ENCODE measurements at regions not wholly inside any gene's neighbourhood (a gene's known extent, or its start where the extent isn't known, plus 50 kb on each side); places are given as distances from the start of the nearest gene placed in this dataset.

GRCh38 chr10:64288404-64288803 is 767.2 kb downstream of the REEP3 start:
- H3K27ac ChIP-seq (ENCODE audit: low read depth, low read length, poor library complexity, severe bottlenecking) = no peak overlapping the region
- H3K4me2 ChIP-seq (ENCODE audit: low read length) = no peak overlapping the region
- no peak overlapping the region for H3K4me3 ChIP-seq (ENCODE audit: low read depth, low read length, poor library complexity, severe bottlenecking)
- H3K27me3 ChIP-seq (ENCODE audit: insufficient read depth, low read length) = no peaks in the 10 kb centered on the region
- H3K9me2 ChIP-seq (ENCODE audit: low read depth, low read length) = no peaks in the 10 kb centered on the region
- TF ChIP-seq EZH2 (IDR thresholded peaks at IDR 0.05; ENCODE audit: borderline replicate concordance, low read length) (no peak), CTCF (IDR thresholded peaks at IDR 0.05; ENCODE audit: low read length) (no peak)
- H3K9me3 ChIP-seq (ENCODE audit: low read length) = no peaks in the 10 kb centered on the region
- no peaks in the 10 kb centered on the region for H3K79me2 ChIP-seq (ENCODE audit: insufficient read depth, low read length)
- H3K9ac ChIP-seq (ENCODE audit: low read length) = no peak overlapping the region
- H4K20me1 ChIP-seq (ENCODE audit: insufficient read depth, low read length) = no peaks in the 10 kb centered on the region
- H3K36me3 ChIP-seq (ENCODE audit: insufficient read depth, low read length) = no peaks in the 10 kb centered on the region
- H2AFZ ChIP-seq (ENCODE audit: low read length) = no peak overlapping the region
- H3F3A ChIP-seq (ENCODE audit: insufficient read depth, low read length) = no peaks in the 10 kb centered on the region
- no peaks in the 10 kb centered on the region for H3K4me1 ChIP-seq (ENCODE audit: insufficient read depth, low read length, severe bottlenecking)

DNA sequence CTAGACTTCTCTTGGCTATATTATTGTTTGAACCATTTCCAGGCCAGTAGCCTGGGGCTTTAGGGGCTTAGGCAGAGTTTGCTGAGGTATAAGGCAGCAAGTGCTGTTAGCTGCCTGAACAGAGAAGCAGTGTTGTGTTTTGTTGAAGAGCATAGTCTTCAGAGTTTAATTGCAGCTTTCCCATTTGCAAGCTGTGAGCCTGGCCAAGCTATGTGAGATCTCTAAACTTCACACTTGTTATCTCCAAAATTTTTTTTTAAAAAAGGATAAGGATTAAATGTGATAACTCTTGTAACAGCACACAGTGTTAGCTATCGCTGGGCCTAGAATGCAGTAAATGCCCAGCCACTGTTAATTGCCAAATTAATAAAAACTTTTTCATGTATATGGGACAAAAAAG is 782.4 kb downstream of the REEP3 start:
- Histone ChIP-seq H3K9ac (ENCODE audit: low read length) (no peak overlapping the region), H3K79me2 (ENCODE audit: insufficient read depth, low read length) (no peaks in the 10 kb centered on the region), H3K27ac (ENCODE audit: low read depth, low read length, poor library complexity, severe bottlenecking) (no peak overlapping the region), H3K9me2 (ENCODE audit: low read depth, low read length) (no peaks in the 10 kb centered on the region), H3K9me3 (ENCODE audit: low read length) (no peaks in the 10 kb centered on the region), H3K4me2 (ENCODE audit: low read length) (no peak overlapping the region), H3K4me1 (ENCODE audit: insufficient read depth, low read length, severe bottlenecking) (no peaks in the 10 kb centered on the region), H2AFZ (ENCODE audit: low read length) (no peak overlapping the region), H3F3A (ENCODE audit: insufficient read depth, low read length) (no peaks in the 10 kb centered on the region), H3K36me3 (ENCODE audit: insufficient read depth, low read length) (no peaks in the 10 kb centered on the region), H3K4me3 (ENCODE audit: low read depth, low read length, poor library complexity, severe bottlenecking) (no peak overlapping the region), H3K27me3 (ENCODE audit: insufficient read depth, low read length) (no peaks in the 10 kb centered on the region), H4K20me1 (ENCODE audit: insufficient read depth, low read length) (no peaks in the 10 kb centered on the region)
- TF ChIP-seq EZH2 (IDR thresholded peaks at IDR 0.05; ENCODE audit: borderline replicate concordance, low read length) = no peak
- TF ChIP-seq CTCF (IDR thresholded peaks at IDR 0.05; ENCODE audit: low read length) = no peak

GRCh38 chr10:64306729-64307327 is 785.6 kb downstream of the REEP3 start:
- no peak overlapping the region for H3K4me2 ChIP-seq (ENCODE audit: low read length)
- H3K9me2 ChIP-seq (ENCODE audit: low read depth, low read length) = no peaks in the 10 kb centered on the region
- no peaks in the 10 kb centered on the region for H3F3A ChIP-seq (ENCODE audit: insufficient read depth, low read length)
- no peak overlapping the region for H3K4me3 ChIP-seq (ENCODE audit: low read depth, low read length, poor library complexity, severe bottlenecking)
- no peaks in the 10 kb centered on the region for H3K79me2 ChIP-seq (ENCODE audit: insufficient read depth, low read length)
- H3K36me3 ChIP-seq (ENCODE audit: insufficient read depth, low read length) = no peaks in the 10 kb centered on the region
- no peaks in the 10 kb centered on the region for H3K27me3 ChIP-seq (ENCODE audit: insufficient read depth, low read length)
- no peaks in the 10 kb centered on the region for H4K20me1 ChIP-seq (ENCODE audit: insufficient read depth, low read length)
- no peaks in the 10 kb centered on the region for H3K4me1 ChIP-seq (ENCODE audit: insufficient read depth, low read length, severe bottlenecking)
- H3K27ac ChIP-seq (ENCODE audit: low read depth, low read length, poor library complexity, severe bottlenecking) = no peak overlapping the region
- H2AFZ ChIP-seq (ENCODE audit: low read length) = no peak overlapping the region
- TF ChIP-seq CTCF (IDR thresholded peaks at IDR 0.05; ENCODE audit: low read length) (no peak), EZH2 (IDR thresholded peaks at IDR 0.05; ENCODE audit: borderline replicate concordance, low read length) (no peak)
- no peak overlapping the region for H3K9ac ChIP-seq (ENCODE audit: low read length)
- no peaks in the 10 kb centered on the region for H3K9me3 ChIP-seq (ENCODE audit: low read length)
